Lung (tissue), 11 donors: ENCODE measurements at regions not wholly inside any gene's neighbourhood (a gene's known extent, or its start where the extent isn't known, plus 50 kb on each side); places are given as distances from the start of the nearest gene placed in this dataset.

ENCODE experiments used
- ATAC-seq: fragments of 200-7000 bp; cut with Tn5 transposase; one replicate; pipeline ENCODE4 v1.9.1; 2020; ENCODE audit warnings: moderate number of reproducible peaks; ENCODE audit not compliant: insufficient read depth, low FRiP score
- DNase-seq, 3 donors: peaks; one replicate each; pipeline ENCODE4 v3.0.0-alpha.2; 2013 to 2017
- H3K27ac ChIP-seq, 2 donors: one replicate each; pipeline ENCODE4 v1.5.1; 2013; ENCODE audit warnings: mild to moderate bottlenecking in 2 of 2, moderate library complexity in 2 of 2, control low read depth in 1 of 2, inconsistent platforms in 1 of 2, low read depth in 1 of 2, low read length in 1 of 2
- H3K27me3 ChIP-seq, 3 donors: one replicate each; pipeline ENCODE4 v1.5.1; 2013; ENCODE audit warnings: low read length in 2 of 3; ENCODE audit not compliant: control insufficient read depth in 3 of 3, insufficient read depth in 3 of 3
- H3K36me3 ChIP-seq, 4 donors: one replicate each; pipeline ENCODE4 v1.5.1; 2013; ENCODE audit warnings: low read length in 4 of 4, mild to moderate bottlenecking in 1 of 4, moderate library complexity in 1 of 4; ENCODE audit not compliant: control insufficient read depth in 4 of 4, insufficient read depth in 4 of 4
- H3K4me1 ChIP-seq, 5 donors: one replicate each; pipeline ENCODE4 v1.5.1; 2013; ENCODE audit warnings: low read length in 5 of 5, mild to moderate bottlenecking in 2 of 5, moderate library complexity in 1 of 5; ENCODE audit not compliant: control insufficient read depth in 5 of 5, insufficient read depth in 5 of 5
- H3K4me3 ChIP-seq: one replicate; pipeline ENCODE4 v1.5.1; 2013; ENCODE audit warnings: mild to moderate bottlenecking, control low read depth, moderate library complexity
- H3K9ac ChIP-seq, 2 donors: one replicate each; pipeline ENCODE4 v1.5.1; 2013; ENCODE audit warnings: low read length in 2 of 2, control low read depth in 1 of 2; ENCODE audit not compliant: insufficient read depth in 1 of 2
- H3K9me3 ChIP-seq, 4 donors: one replicate each; pipeline ENCODE4 v1.5.1; 2013; ENCODE audit warnings: low read length in 3 of 4, mild to moderate bottlenecking in 1 of 4, moderate library complexity in 1 of 4; ENCODE audit not compliant: control insufficient read depth in 4 of 4, insufficient read depth in 3 of 4
- WGBS, 2 donors: extraction: QIAGEN DNeasy Blood & Tissue Kit; methylation state at CpG; one replicate each; pipeline ENCODE4 v1.1.7; 2013; 5-methylcytosine and 5-hydroxymethylcytosine counted together
- TF ChIP-seq, protein P1 (sequence below): IDR thresholded peaks from 2 replicates; pipeline ENCODE4 v1.5.1; 2012; ENCODE audit warnings: mild to moderate bottlenecking; ENCODE audit errors: control extremely low read depth, extremely low read depth
- donor health status: control.
- donor health status: control.
- donor health status: Bipolar disorder and iron deficiency.
- donor health status: healthy.
- donor health status: DM: yes; HTN: yes; CAD: no.

DNA sequence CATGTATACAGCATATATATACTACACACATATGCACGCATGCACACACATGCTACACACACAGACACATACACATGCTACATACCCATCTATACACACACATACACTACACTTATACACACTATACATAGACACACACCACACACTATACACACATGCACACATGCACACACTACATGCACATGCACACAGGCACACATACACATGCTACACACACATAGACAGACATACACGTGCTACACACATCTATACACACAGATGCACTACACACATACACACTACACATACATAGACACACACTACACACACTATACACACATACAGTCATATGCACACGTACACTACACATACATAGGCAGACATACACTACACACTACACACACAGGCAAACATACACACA, 51.2 kb upstream of the PRR20G start:
- WGBS, 2 donors, result 77 to 78% methylated on average over 3 of the region's 3 CpGs
- Histone ChIP-seq H3K9me3 (peaks cover 0 to 6% (median 3%) of the 10 kb centered on the region in 4 donors), H3K4me3 (no peak overlapping the region), H3K36me3 (no peaks in the 10 kb centered on the region), H3K27me3 (peaks cover 0 to 41% (median 27%) of the 10 kb centered on the region in 3 donors), H3K27ac (no peak overlapping the region), H3K9ac (no peak overlapping the region), H3K4me1 (no peaks in the 10 kb centered on the region)
- no peak for DNase-seq
- TF ChIP-seq, protein P1, sequence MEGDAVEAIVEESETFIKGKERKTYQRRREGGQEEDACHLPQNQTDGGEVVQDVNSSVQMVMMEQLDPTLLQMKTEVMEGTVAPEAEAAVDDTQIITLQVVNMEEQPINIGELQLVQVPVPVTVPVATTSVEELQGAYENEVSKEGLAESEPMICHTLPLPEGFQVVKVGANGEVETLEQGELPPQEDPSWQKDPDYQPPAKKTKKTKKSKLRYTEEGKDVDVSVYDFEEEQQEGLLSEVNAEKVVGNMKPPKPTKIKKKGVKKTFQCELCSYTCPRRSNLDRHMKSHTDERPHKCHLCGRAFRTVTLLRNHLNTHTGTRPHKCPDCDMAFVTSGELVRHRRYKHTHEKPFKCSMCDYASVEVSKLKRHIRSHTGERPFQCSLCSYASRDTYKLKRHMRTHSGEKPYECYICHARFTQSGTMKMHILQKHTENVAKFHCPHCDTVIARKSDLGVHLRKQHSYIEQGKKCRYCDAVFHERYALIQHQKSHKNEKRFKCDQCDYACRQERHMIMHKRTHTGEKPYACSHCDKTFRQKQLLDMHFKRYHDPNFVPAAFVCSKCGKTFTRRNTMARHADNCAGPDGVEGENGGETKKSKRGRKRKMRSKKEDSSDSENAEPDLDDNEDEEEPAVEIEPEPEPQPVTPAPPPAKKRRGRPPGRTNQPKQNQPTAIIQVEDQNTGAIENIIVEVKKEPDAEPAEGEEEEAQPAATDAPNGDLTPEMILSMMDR, result no peak
- ATAC-seq, result no peak

DNA sequence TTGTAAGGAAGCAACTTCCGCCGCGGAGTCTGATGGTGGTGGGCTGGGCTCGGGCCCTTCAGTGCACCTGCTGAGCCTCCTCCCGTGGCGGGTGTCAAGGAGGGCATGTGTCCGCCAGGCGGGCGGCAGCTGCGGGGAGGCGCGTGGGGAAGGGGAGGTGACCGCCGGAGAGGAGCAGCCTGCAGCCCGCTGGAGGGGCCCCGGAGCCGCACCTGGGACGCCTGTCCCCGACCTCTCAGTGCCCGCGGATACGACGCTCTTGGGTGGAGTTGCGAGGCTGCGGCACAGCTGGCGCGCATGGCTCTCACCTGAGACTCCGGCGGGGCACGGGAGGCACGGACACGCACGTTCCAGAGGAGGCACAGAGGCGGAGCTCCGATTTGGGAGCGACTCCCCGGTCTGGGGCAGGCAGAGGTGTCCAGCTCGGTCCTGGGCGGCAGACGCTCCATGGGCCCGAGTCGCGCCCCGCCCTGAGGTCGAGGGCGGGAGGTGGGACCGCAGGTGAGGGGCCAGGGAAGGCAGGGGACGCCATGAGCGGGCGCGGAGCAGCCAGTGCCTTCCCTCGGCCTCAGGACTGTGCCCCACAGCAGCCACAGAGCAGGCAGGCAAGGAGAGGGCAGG, 50.2 kb upstream of the PRR20G start:
- H3K27me3 ChIP-seq, result peaks cover 0 to 41% (median 27%) of the 10 kb centered on the region in 3 donors
- no peak for ATAC-seq

More for the DNA sequence above, 50.2 kb upstream of the PRR20G start:
- WGBS, 2 donors, result 10 to 23% methylated on average over 43 to 52 of the region's 52 CpGs
- Histone ChIP-seq H3K4me1 (no peaks in the 10 kb centered on the region), H3K9ac (no peak overlapping the region), H3K36me3 (no peaks in the 10 kb centered on the region), H3K9me3 (peaks cover 0 to 6% (median 3%) of the 10 kb centered on the region in 4 donors), H3K4me3 (no peak overlapping the region), H3K27ac (no peak overlapping the region)
- TF ChIP-seq, protein P1, result no peak
- DNase-seq, result no peak
